Astrocyte (in vitro differentiated cells and primary cell): ENCODE measurements at regions not wholly inside any gene's neighbourhood (a gene's known extent, or its start where the extent isn't known, plus 50 kb on each side); places are given as distances from the start of the nearest gene placed in this dataset.

Source experiments
- CTCF ChIP-seq: IDR thresholded peaks from 2 replicates; pipeline ENCODE4 v1.5.1; 2011; ENCODE audit warnings: low read depth, mild to moderate bottlenecking, inconsistent platforms, low read length, moderate library complexity; ENCODE audit not compliant: insufficient read depth
- EZH2 ChIP-seq: IDR thresholded peaks from 2 replicates; pipeline ENCODE4 v1.6.1; 2012; ENCODE audit warnings: mild to moderate bottlenecking, low read length, inconsistent platforms; ENCODE audit not compliant: insufficient read depth

GRCh38 chr9:129240581-129241211 lies 62.6 kb upstream of the IER5L start:
- TF ChIP-seq CTCF, result no peak
- no peak for TF ChIP-seq EZH2
